ENCODE measurements at regions not wholly inside any gene's neighbourhood (a gene's known extent, or its start where the extent isn't known, plus 50 kb on each side); places are given as distances from the start of the nearest gene placed in this dataset.

DNA sequence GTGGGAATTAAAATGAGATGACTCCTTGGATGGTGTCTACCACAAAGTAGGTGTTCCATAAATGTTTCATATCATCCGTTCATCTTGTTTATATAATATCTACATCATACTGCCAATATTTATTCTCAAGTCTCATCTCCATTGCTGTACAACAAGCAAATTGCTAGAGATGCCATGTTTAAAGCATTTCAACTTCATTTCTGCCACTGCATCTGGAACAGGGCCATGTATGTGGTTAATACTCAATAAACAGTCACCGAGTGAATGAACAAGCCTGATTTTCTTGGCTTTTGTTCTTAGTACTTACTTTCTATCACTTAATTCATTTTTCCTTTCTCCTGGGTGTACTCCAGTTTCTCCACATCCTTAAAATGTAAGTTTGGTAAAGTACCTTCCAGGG is 107.6 kb downstream of the KCNJ2 start:
- Histone ChIP-seq H3K79me2 (ENCODE audit: control insufficient read depth, insufficient read depth, low read length) (no peaks in the 10 kb centered on the region), H3K4me3 (replicated peaks in 1 of 3; ENCODE audit: insufficient read depth in 1 of 3, low read depth in 1 of 3, low read length in 3 of 3) (no peak overlapping the region), H4K20me1 (replicated peaks; ENCODE audit: control insufficient read depth, extremely low read depth, insufficient read depth, low read length) (no peaks in the 10 kb centered on the region), H3K27ac (ENCODE audit: insufficient read depth, low read depth, low read length) (no peak overlapping the region), H3K36me3 (ENCODE audit: control insufficient read depth in 2 of 2, extremely low read depth in 1 of 2, insufficient read depth in 2 of 2, low read length in 2 of 2) (no peaks in the 10 kb centered on the region), H3K27me3 (ENCODE audit: control insufficient read depth in 2 of 2, insufficient read depth in 2 of 2, low read length in 2 of 2) (no peaks in the 10 kb centered on the region), H3K4me1 (ENCODE audit: control insufficient read depth, extremely low read depth, insufficient read depth, low read length) (no peaks in the 10 kb centered on the region), H2AFZ (ENCODE audit: low read depth, low read length) (no peak overlapping the region), H3K9me3 (replicated peaks; ENCODE audit: control insufficient read depth, insufficient read depth, low read length) (no peaks in the 10 kb centered on the region), H3K9ac (replicated peaks; ENCODE audit: extremely low read depth, insufficient read depth, low read length) (no peak overlapping the region), H3K4me2 (ENCODE audit: insufficient read depth, low read length) (no peak overlapping the region), H3K9me1 (replicated peaks; ENCODE audit: control insufficient read depth, extremely low read depth, insufficient read depth, low read length) (no peaks in the 10 kb centered on the region)
- CTCF ChIA-PET: interaction anchor here (0.8 to 1.1 kb wide), 2 partner anchors 10 to 276 kb away, joined by 3 read pairs; no protein-coding TSS in a partner anchor
- POLR2A ChIA-PET: no interaction called here
- BruUV-seq (replicated peaks): no TSS peak
- no peak for DNase-seq (ENCODE audit: low read depth, low spot score)
- dilution Hi-C loops (cut with MboI; ENCODE audit: extremely low pct_ligation_motif_present, low sequenced_read_pairs): no loop called here
- FAIRE-seq: no peak
- intact Hi-C loops (cut with micrococcal nuclease): loop anchor here (1.0 to 5.0 kb wide), 2 partner anchors 9 to 345 kb away; no protein-coding TSS in a partner anchor
- TF ChIP-seq FOS (IDR thresholded peaks at IDR 0.05; ENCODE audit: borderline replicate concordance, insufficient read depth, low read length) (no peak), POLR2AphosphoS5 (IDR thresholded peaks at IDR 0.05; ENCODE audit: insufficient read depth, low read depth, low read length) (no peak), GATA2 (IDR thresholded peaks at IDR 0.05; ENCODE audit: insufficient read depth, insufficient read length, low read depth, low read length) (no peak), JUN (IDR thresholded peaks at IDR 0.05; ENCODE audit: borderline replicate concordance, insufficient read depth, insufficient read length, low read depth) (no peak), CTCF (IDR thresholded peaks at IDR 0.05; ENCODE audit: extremely low read depth in 1 of 2, insufficient read depth in 1 of 2, low read depth in 1 of 2, low read length in 2 of 2) (no peak), EZH2 (IDR thresholded peaks at IDR 0.05; ENCODE audit: borderline replicate concordance, low read depth, low read length, severe bottlenecking) (no peak), MYC (IDR thresholded peaks at IDR 0.05; ENCODE audit: low read depth, low read length) (no peak), POLR2A (IDR thresholded peaks at IDR 0.05; ENCODE audit: low read depth, low read length) (no peak)
- TF ChIP-seq, protein P1, sequence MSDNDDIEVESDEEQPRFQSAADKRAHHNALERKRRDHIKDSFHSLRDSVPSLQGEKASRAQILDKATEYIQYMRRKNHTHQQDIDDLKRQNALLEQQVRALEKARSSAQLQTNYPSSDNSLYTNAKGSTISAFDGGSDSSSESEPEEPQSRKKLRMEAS (IDR thresholded peaks at IDR 0.05; ENCODE audit: insufficient read depth, insufficient read length): no peak

All from endothelial cell of umbilical vein (primary cell).